ENCODE measurements at regions not wholly inside any gene's neighbourhood (a gene's known extent, or its start where the extent isn't known, plus 50 kb on each side); places are given as distances from the start of the nearest gene placed in this dataset.

GRCh38 chr4:10816571-10816970 lies 132.0 kb upstream of the CLNK start:
- Histone ChIP-seq H3K4me1 (ENCODE audit: control insufficient read depth, insufficient read depth, low read length) (no peaks in the 10 kb centered on the region), H3K9me3 (ENCODE audit: control insufficient read depth, insufficient read depth, low read depth, low read length) (no peaks in the 10 kb centered on the region), H3K27ac (ENCODE audit: extremely low read depth, low read depth, low read length) (no peak overlapping the region), H3K4me3 (ENCODE audit: low read depth, low read length) (no peak overlapping the region), H3K36me3 (ENCODE audit: control insufficient read depth in 2 of 2, insufficient read depth in 1 of 2, low read length in 2 of 2) (no peaks in the 10 kb centered on the region)
- POLR2A ChIA-PET, result no interaction called here
- CTCF ChIA-PET, result no interaction called here
- no peak for TF ChIP-seq ZNF175 (tag by site-specific recombination; IDR thresholded peaks at IDR 0.05)
- no peak for TF ChIP-seq ZNF580 (tag by site-specific recombination; IDR thresholded peaks at IDR 0.05)
- TF ChIP-seq HIC1 (tag by site-specific recombination; IDR thresholded peaks at IDR 0.05), result no peak
- no peak for TF ChIP-seq ZNF514 (tag by site-specific recombination; IDR thresholded peaks at IDR 0.05)
- TF ChIP-seq ZIC2 (tag by site-specific recombination; IDR thresholded peaks at IDR 0.05), result no peak
- no peak for TF ChIP-seq ZFP41 (tag by site-specific recombination; IDR thresholded peaks at IDR 0.05; ENCODE audit: borderline replicate concordance)
- TF ChIP-seq AEBP2 (tag by site-specific recombination; IDR thresholded peaks at IDR 0.05; ENCODE audit: borderline replicate concordance), result no peak
- no peak for TF ChIP-seq KLF1 (tag by site-specific recombination; IDR thresholded peaks at IDR 0.05)
- TF ChIP-seq ZNF843 (tag by site-specific recombination; IDR thresholded peaks at IDR 0.05), result no peak
- TF ChIP-seq ZNF513 (tag by site-specific recombination; IDR thresholded peaks at IDR 0.05), result no peak
- no peak for TF ChIP-seq ZNF391 (tag by site-specific recombination; IDR thresholded peaks at IDR 0.05; ENCODE audit: borderline replicate concordance, low read depth)
- TF ChIP-seq ZNF426 (tag by site-specific recombination; IDR thresholded peaks at IDR 0.05), result no peak
- no peak for TF ChIP-seq ZNF155 (tag by site-specific recombination; IDR thresholded peaks at IDR 0.05)
- TF ChIP-seq HOXC10 (CRISPR knock-in tag; IDR thresholded peaks at IDR 0.05), result no peak
- no peak for TF ChIP-seq GLIS1 (tag by site-specific recombination; IDR thresholded peaks at IDR 0.05)
- TF ChIP-seq ZNF707 (tag by site-specific recombination; IDR thresholded peaks at IDR 0.05), result no peak

- ChIA-PET POLR2A (no interaction called here), CTCF (no interaction called here)
- Histone ChIP-seq H3K9me3 (ENCODE audit: control insufficient read depth, insufficient read depth, low read depth, low read length) (no peaks in the 10 kb centered on the region), H3K27ac (ENCODE audit: extremely low read depth, low read depth, low read length) (no peak overlapping the region), H3K4me1 (ENCODE audit: control insufficient read depth, insufficient read depth, low read length) (no peaks in the 10 kb centered on the region), H3K36me3 (ENCODE audit: control insufficient read depth in 2 of 2, insufficient read depth in 1 of 2, low read length in 2 of 2) (no peaks in the 10 kb centered on the region), H3K4me3 (ENCODE audit: low read depth, low read length) (no peak overlapping the region)
- TF ChIP-seq ZNF701 (tag by site-specific recombination; IDR thresholded peaks at IDR 0.05), result no peak
- no peak for TF ChIP-seq ZFP41 (tag by site-specific recombination; IDR thresholded peaks at IDR 0.05; ENCODE audit: borderline replicate concordance)
- no peak for TF ChIP-seq RBAK (tag by site-specific recombination; IDR thresholded peaks at IDR 0.05)
- no peak for TF ChIP-seq PRDM4 (tag by site-specific recombination; IDR thresholded peaks at IDR 0.05)
- TF ChIP-seq ZNF585B (tag by site-specific recombination; IDR thresholded peaks at IDR 0.05), result no peak
- no peak for TF ChIP-seq ZNF292 (tag by site-specific recombination; IDR thresholded peaks at IDR 0.05; ENCODE audit: borderline replicate concordance, low read depth)
- TF ChIP-seq BCL11B (tag by site-specific recombination; IDR thresholded peaks at IDR 0.05; ENCODE audit: low read depth), result no peak
Observed at GRCh38 chr4:10811991-10812390, 127.4 kb upstream of the CLNK start.
